Neural progenitor cell (in vitro differentiated cells): ENCODE measurements at regions not wholly inside any gene's neighbourhood (a gene's known extent, or its start where the extent isn't known, plus 50 kb on each side); places are given as distances from the start of the nearest gene placed in this dataset.
A peak's percentile ranks its signal among the peaks of the same experiment; 100 is the strongest.

Source experiments
- DNase-seq: peaks from one replicate; pipeline ENCODE4 v3.0.0-alpha.2; 2016; ENCODE audit warnings: low spot score
- H2AFZ ChIP-seq: fragments of 200-600 bp; sonication (generic); replicated peaks from 2 replicates; pipeline ENCODE4 v1.6.1; 2016; ENCODE audit warnings: antibody characterized with exemption
- H3F3A ChIP-seq: fragments of 200-600 bp; sonication (generic); 2 replicates; pipeline ENCODE4 v1.6.1; 2016; ENCODE audit warnings: antibody characterized with exemption, low read depth
- H3K27ac ChIP-seq: fragments of 200-600 bp; sonication (generic); 2 replicates; pipeline ENCODE4 v1.5.1; 2016; ENCODE audit warnings: mild to moderate bottlenecking
- H3K27me3 ChIP-seq: fragments of 200-600 bp; sonication (generic); 2 replicates; pipeline ENCODE4 v1.6.1; 2016; ENCODE audit warnings: mild to moderate bottlenecking, moderate library complexity
- H3K36me3 ChIP-seq: fragments of 200-600 bp; sonication (generic); 2 replicates; pipeline ENCODE4 v1.5.1; 2016
- H3K4me1 ChIP-seq: fragments of 200-600 bp; sonication (generic); 2 replicates; pipeline ENCODE4 v1.6.1; 2016; ENCODE audit warnings: mixed run types
- H3K4me2 ChIP-seq: fragments of 200-600 bp; sonication (generic); 2 replicates; pipeline ENCODE4 v1.6.1; 2016
- H3K4me3 ChIP-seq: fragments of 200-600 bp; sonication (generic); 2 replicates; pipeline ENCODE4 v1.5.1; 2016
- H3K79me2 ChIP-seq: fragments of 200-600 bp; sonication (generic); 2 replicates; pipeline ENCODE4 v1.6.1; 2016; ENCODE audit warnings: low read depth
- H3K9ac ChIP-seq: fragments of 200-600 bp; sonication (generic); 2 replicates; pipeline ENCODE4 v1.6.1; 2016
- H3K9me3 ChIP-seq: fragments of 200-600 bp; sonication (generic); 2 replicates; pipeline ENCODE4 v1.5.1; 2016; ENCODE audit warnings: low read depth
- H4K20me1 ChIP-seq: fragments of 200-600 bp; sonication (generic); 2 replicates; pipeline ENCODE4 v1.6.1; 2016; ENCODE audit warnings: low read depth
- H3K27ac Mint-ChIP-seq: 3 replicates; pipeline ENCODE4 v1.8.0; 2021; ENCODE audit warnings: mixed read lengths
- H3K27me3 Mint-ChIP-seq: 2 replicates; pipeline ENCODE4 v1.8.0; 2022; ENCODE audit warnings: low read depth, mild to moderate bottlenecking, inconsistent platforms, moderate library complexity, mixed read lengths; ENCODE audit not compliant: insufficient read depth
- H3K36me3 Mint-ChIP-seq: 3 replicates; pipeline ENCODE4 v1.8.0; 2021; ENCODE audit warnings: mixed read lengths
- H3K4me1 Mint-ChIP-seq: 3 replicates; pipeline ENCODE4 v1.8.0; 2021; ENCODE audit warnings: mixed read lengths
- H3K4me3 Mint-ChIP-seq: 3 replicates; pipeline ENCODE4 v1.8.0; 2021; ENCODE audit warnings: mild to moderate bottlenecking, moderate library complexity, mixed read lengths
- H3K9me3 Mint-ChIP-seq: 3 replicates; pipeline ENCODE4 v1.8.0; 2020; ENCODE audit warnings: mixed read lengths
- EZH2 ChIP-seq: fragments of 200-600 bp; sonication (generic); IDR thresholded peaks from 2 replicates; pipeline ENCODE4 v1.6.1; 2017; ENCODE audit warnings: antibody characterized with exemption, mild to moderate bottlenecking, moderate library complexity
- EZH2phosphoT487 ChIP-seq: fragments of 200-600 bp; sonication (generic); IDR thresholded peaks from 2 replicates; pipeline ENCODE4 v1.6.1; 2017; ENCODE audit warnings: antibody characterized with exemption
- TF ChIP-seq, protein P1 (sequence below): fragments of 200-600 bp; sonication (generic); IDR thresholded peaks from 2 replicates; pipeline ENCODE4 v1.5.1; 2017; ENCODE audit warnings: antibody characterized with exemption, mild to moderate bottlenecking

DNA sequence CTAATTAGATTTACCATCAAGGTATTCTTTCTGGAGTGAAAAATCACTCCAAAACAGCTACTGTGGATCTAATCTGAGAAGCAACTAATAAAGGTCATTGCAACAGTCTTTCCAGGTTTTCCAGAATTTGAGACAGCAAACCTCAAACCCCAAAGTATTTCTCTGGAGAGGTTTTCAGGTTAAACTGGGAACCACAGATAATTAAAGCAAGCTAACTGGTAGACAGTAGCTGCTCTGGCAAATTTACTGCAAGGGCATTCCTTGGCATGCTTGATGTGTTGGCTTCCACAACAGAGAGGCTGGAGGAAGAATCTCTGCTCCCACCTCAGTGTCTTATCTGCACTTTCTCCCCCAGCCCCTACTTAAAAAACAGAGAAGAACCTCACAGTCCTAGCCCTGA lies 140.0 kb upstream of the NRBF2 start:
- no peaks in the 10 kb centered on the region for H3K36me3 Mint-ChIP-seq
- no peak overlapping the region for H3K27ac ChIP-seq
- TF ChIP-seq EZH2, result no peak
- TF ChIP-seq, protein P1, sequence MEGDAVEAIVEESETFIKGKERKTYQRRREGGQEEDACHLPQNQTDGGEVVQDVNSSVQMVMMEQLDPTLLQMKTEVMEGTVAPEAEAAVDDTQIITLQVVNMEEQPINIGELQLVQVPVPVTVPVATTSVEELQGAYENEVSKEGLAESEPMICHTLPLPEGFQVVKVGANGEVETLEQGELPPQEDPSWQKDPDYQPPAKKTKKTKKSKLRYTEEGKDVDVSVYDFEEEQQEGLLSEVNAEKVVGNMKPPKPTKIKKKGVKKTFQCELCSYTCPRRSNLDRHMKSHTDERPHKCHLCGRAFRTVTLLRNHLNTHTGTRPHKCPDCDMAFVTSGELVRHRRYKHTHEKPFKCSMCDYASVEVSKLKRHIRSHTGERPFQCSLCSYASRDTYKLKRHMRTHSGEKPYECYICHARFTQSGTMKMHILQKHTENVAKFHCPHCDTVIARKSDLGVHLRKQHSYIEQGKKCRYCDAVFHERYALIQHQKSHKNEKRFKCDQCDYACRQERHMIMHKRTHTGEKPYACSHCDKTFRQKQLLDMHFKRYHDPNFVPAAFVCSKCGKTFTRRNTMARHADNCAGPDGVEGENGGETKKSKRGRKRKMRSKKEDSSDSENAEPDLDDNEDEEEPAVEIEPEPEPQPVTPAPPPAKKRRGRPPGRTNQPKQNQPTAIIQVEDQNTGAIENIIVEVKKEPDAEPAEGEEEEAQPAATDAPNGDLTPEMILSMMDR, result no peak
- no peak for TF ChIP-seq EZH2phosphoT487
- no peaks in the 10 kb centered on the region for H3K27me3 Mint-ChIP-seq
- no peaks in the 10 kb centered on the region for H3F3A ChIP-seq
- no peak overlapping the region for H3K4me2 ChIP-seq
- H3K4me1 Mint-ChIP-seq, result no peaks in the 10 kb centered on the region
- H3K79me2 ChIP-seq, result no peaks in the 10 kb centered on the region
- H3K27ac Mint-ChIP-seq, result no peak overlapping the region
- H3K27me3 ChIP-seq, result no peaks in the 10 kb centered on the region
- H3K4me3 Mint-ChIP-seq, result no peak overlapping the region
- DNase-seq, result no peak
- no peaks in the 10 kb centered on the region for H3K9me3 ChIP-seq
- peaks cover 5% of the 10 kb centered on the region for H3K4me1 ChIP-seq
- H3K9me3 Mint-ChIP-seq, result no peaks in the 10 kb centered on the region
- H3K36me3 ChIP-seq, result no peaks in the 10 kb centered on the region
- no peak overlapping the region for H3K9ac ChIP-seq
- no peaks in the 10 kb centered on the region for H4K20me1 ChIP-seq
- H3K4me3 ChIP-seq, result no peak overlapping the region
- peak overlapping the region; percentile 6 for H2AFZ ChIP-seq

DNA sequence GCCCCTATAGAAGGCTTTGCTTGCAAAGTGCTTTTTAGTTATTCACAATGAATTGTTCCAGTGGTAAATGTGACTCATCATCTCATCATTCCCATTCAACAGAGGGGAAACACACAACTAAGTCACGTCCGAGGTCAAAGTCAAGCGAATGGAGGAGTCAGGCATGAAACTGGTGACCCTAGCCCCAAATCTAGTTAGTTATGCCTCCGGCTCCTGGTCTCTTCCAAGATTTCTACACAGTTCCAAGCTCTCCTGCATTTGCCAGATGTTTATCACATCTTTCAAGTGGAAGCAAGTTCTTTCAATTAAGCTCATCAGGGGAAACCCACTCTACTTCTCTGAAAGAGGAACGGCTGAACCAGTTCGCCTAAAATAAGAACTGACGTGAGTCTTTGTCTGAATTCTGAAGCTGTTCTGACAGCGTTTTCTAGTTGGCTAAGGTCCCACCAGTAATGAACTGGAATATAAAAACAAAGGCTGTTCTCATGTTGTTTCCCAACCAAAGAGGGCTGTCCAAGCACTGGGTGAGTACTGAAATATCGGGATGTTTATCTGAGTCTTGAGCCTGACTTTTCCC lies 140.9 kb upstream of the NRBF2 start:
- TF ChIP-seq EZH2 (no peak), EZH2phosphoT487 (no peak)
- TF ChIP-seq, protein P1, result no peak
- no peak overlapping the region for H3K27ac ChIP-seq

DNA sequence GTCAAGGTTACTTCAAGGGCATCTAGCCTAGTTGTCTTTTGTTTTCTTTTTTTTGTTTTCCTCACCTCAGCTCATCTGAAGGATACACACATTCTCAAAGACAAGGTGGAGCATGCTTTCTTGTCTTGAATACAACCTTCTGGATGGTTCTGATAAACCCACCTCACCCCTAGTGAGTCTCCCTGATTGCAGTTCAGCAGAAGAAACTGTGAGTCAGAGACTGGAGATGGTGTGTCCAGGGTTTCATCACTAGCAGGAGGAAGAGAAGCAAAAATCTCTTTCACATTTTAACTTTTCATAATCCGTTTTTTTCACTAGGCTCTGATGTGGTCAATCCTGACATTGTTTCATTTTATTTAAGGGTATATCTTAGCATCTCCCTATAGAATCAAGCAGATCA lies 143.0 kb upstream of the NRBF2 start:
- H3K36me3 Mint-ChIP-seq, result no peaks in the 10 kb centered on the region
- H3K4me1 ChIP-seq, result peaks cover 14% of the 10 kb centered on the region
- H3K4me1 Mint-ChIP-seq, result no peaks in the 10 kb centered on the region
- H3K27me3 Mint-ChIP-seq, result no peaks in the 10 kb centered on the region
- H3K9me3 Mint-ChIP-seq, result no peaks in the 10 kb centered on the region
- TF ChIP-seq EZH2 (no peak), EZH2phosphoT487 (no peak)
- TF ChIP-seq, protein P1, result no peak
- no peak overlapping the region for H3K4me3 Mint-ChIP-seq
- H3K27ac ChIP-seq, result no peak overlapping the region
- no peak overlapping the region for H3K4me3 ChIP-seq
- H3F3A ChIP-seq, result no peaks in the 10 kb centered on the region
- H3K4me2 ChIP-seq, result no peak overlapping the region
- no peak for DNase-seq
- H3K27me3 ChIP-seq, result no peaks in the 10 kb centered on the region
- H3K27ac Mint-ChIP-seq, result no peak overlapping the region
- H3K9me3 ChIP-seq, result no peaks in the 10 kb centered on the region
- no peaks in the 10 kb centered on the region for H4K20me1 ChIP-seq
- H3K36me3 ChIP-seq, result no peaks in the 10 kb centered on the region
- no peak overlapping the region for H3K9ac ChIP-seq
- H3K79me2 ChIP-seq, result no peaks in the 10 kb centered on the region
- no peak overlapping the region for H2AFZ ChIP-seq

More for the DNA sequence above, 140.9 kb upstream of the NRBF2 start:
- DNase-seq, result no peak
- Histone ChIP-seq H3K4me1 (peaks cover 7% of the 10 kb centered on the region), H3K79me2 (no peaks in the 10 kb centered on the region), H3K4me3 (no peak overlapping the region), H4K20me1 (no peaks in the 10 kb centered on the region), H3K27me3 (no peaks in the 10 kb centered on the region), H2AFZ (no peak overlapping the region), H3K36me3 (no peaks in the 10 kb centered on the region), H3F3A (no peaks in the 10 kb centered on the region), H3K9ac (no peak overlapping the region), H3K9me3 (no peaks in the 10 kb centered on the region), H3K4me2 (no peak overlapping the region)
- Mint-ChIP-seq H3K4me1 (no peaks in the 10 kb centered on the region), H3K36me3 (no peaks in the 10 kb centered on the region), H3K27ac (no peak overlapping the region), H3K27me3 (no peaks in the 10 kb centered on the region), H3K4me3 (no peak overlapping the region), H3K9me3 (no peaks in the 10 kb centered on the region)
